OCI-LY7 (cell line): ENCODE measurements at regions not wholly inside any gene's neighbourhood (a gene's known extent, or its start where the extent isn't known, plus 50 kb on each side); places are given as distances from the start of the nearest gene placed in this dataset.

Experiments
- EZH2phosphoT487 ChIP-seq: fragments of 200-600 bp; sonication (generic); IDR thresholded peaks from 2 replicates; pipeline ENCODE4 v1.6.1; 2018; ENCODE audit warnings: low read depth, borderline replicate concordance, mild to moderate bottlenecking, mixed run types, antibody characterized with exemption, low read length, moderate library complexity, mixed read lengths
- TF ChIP-seq, protein P1 (sequence below): fragments of 200-600 bp; sonication (generic); conservative IDR thresholded peaks from 2 replicates; pipeline ENCODE4 v1.5.1; 2014; ENCODE audit warnings: mild to moderate bottlenecking, antibody characterized with exemption, low read length, moderate library complexity, mixed read lengths

DNA sequence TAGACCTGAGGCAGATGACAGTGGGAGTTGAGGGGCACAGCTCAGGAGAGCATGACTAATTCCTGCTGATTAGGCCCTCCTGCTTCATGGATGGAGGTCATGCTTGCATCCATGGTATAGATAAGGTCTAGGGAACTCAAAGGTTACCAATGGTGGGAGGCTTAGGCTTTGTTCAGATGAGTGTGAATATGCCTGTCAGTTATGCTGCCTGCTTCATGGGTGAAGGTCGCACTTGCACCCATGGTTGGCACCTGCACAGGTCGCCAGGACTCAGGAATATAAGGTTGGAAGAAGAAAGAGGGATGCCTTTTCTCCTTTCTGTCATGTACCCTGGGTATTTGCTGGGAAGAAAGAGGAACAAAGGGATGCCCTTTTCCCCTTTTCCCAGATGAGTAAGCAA, 53.4 kb upstream of the GJB6 start:
- TF ChIP-seq, protein P1, sequence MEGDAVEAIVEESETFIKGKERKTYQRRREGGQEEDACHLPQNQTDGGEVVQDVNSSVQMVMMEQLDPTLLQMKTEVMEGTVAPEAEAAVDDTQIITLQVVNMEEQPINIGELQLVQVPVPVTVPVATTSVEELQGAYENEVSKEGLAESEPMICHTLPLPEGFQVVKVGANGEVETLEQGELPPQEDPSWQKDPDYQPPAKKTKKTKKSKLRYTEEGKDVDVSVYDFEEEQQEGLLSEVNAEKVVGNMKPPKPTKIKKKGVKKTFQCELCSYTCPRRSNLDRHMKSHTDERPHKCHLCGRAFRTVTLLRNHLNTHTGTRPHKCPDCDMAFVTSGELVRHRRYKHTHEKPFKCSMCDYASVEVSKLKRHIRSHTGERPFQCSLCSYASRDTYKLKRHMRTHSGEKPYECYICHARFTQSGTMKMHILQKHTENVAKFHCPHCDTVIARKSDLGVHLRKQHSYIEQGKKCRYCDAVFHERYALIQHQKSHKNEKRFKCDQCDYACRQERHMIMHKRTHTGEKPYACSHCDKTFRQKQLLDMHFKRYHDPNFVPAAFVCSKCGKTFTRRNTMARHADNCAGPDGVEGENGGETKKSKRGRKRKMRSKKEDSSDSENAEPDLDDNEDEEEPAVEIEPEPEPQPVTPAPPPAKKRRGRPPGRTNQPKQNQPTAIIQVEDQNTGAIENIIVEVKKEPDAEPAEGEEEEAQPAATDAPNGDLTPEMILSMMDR = no peak
- TF ChIP-seq EZH2phosphoT487 = no peak
